ENCODE measurements at regions not wholly inside any gene's neighbourhood (a gene's known extent, or its start where the extent isn't known, plus 50 kb on each side); places are given as distances from the start of the nearest gene placed in this dataset.

DNA sequence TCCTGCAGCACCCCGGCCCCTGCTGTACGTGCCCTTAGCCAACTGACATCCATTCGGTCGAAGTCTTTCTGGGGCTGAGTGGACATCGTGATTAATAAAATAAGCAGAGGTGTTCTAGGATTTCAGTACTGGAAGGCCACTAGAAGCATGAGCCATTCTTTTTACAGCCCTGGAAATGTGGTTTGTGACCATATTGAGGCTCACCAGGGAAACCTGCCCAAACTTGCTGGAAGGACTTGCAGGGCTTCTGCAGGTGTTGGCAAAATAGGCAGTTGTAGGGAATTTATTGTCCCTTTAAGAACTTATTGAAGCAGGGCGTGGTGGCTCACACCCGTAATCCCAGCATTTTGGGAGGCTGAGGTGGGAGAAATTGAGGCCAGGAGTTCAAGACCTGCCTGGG, 80.8 kb downstream of the DOP1B start:
- no peaks in the 10 kb centered on the region for H3K9me3 Mint-ChIP-seq
- ATAC-seq (no peak), DNase-seq (ENCODE audit: low spot score in 2 of 2) (no peak)
- no peak overlapping the region for H3K27ac Mint-ChIP-seq
- peaks cover 0 to 4% of the 10 kb centered on the region in 2 donors for H3K36me3 Mint-ChIP-seq

DNA sequence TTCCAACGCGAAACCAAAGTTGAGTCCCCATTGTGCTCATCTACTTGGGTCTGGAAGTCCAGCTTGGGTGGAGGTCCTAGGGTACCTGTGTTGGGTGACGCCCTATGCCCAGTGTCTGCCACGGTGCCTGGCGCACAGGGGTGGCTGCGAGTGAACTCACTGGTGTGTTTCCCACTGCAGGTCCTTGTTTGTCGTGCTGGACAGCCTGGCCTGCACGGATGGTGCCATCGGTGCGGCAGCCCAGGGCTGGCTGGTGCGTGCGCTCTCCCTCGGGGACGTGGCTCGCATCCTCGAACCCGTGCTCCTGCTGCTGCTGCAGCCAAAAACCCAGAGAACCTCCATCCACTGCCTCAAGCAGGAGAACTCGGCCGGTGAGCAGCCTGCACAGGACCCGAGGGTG, 80.4 kb upstream of the MORC3 start:
- Mint-ChIP-seq H3K9me3 (no peaks in the 10 kb centered on the region), H3K36me3 (no peaks in the 10 kb centered on the region), H3K27ac (no peak overlapping the region)
- DNase-seq (ENCODE audit: low spot score in 2 of 2) (no peak), ATAC-seq (no peak)

DNA sequence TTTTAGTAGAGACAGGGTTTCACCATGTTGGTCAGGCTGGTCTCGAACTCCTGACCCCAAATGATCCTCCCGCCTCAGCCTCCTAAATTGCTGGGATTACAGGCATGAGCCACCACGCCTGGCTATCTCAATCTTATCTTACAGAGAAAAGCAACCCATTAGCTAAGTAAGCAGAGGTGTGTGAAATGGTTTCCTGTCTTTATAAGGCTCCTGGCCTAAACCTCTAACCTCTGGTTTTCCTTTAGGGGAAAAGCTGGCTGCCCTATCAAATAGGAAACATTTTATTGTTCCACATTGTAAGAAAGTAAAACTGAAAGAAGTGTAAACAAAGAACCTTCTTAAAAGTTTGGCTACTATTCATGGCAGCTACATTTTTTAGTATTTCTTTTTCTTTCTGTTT, 78.3 kb upstream of the MORC3 start:
- Mint-ChIP-seq H3K9me3 (no peaks in the 10 kb centered on the region), H3K36me3 (no peaks in the 10 kb centered on the region), H3K27ac (peak overlapping the region in 1 of 2 donors; percentile 30)
- ATAC-seq (no peak), DNase-seq (ENCODE audit: low spot score in 2 of 2) (no peak)

DNA sequence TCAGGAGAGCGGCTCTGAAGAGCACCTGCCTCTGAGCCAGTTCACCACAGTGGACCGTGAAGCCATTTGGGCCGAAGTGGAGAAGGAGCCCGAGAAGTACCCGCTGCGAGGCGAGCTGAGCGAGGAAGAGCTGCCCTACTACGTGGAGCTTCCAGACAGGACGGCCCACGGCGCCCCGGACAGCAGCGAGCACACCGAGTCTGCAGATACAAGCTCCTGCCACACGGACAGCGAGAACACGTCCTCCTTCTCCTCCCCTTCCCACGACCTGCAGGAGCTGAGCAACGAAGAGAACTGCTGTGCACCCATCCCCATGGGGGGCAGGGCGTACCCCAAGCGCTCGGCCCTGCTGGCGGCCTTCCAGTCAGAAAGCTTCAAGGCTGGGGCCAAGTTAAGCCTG, 74.9 kb upstream of the MORC3 start:
- peaks cover under 1 to 14% of the 10 kb centered on the region in 2 donors for H3K36me3 Mint-ChIP-seq
- H3K9me3 Mint-ChIP-seq = no peaks in the 10 kb centered on the region

DNA sequence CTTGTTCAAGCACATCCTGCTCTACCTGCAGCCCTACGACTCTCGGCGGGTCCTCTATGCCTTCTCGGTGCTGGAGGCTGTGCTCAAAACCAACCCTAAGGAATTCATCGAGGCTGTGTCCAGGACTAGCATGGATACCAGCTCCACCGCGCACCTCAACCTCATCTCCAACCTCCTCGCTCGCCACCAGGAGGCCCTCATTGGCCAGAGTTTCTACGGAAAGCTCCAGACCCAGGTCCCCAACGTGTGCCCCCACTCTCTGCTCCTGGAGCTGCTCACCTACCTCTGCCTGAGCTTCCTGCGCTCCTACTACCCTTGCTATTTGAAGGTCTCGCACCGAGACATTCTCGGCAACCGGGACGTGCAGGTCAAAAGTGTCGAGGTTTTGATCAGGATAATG, 74.3 kb upstream of the MORC3 start:
- ATAC-seq = no peak
- peaks cover 6 to 16% of the 10 kb centered on the region in 2 donors for H3K36me3 Mint-ChIP-seq
- no peak for DNase-seq (ENCODE audit: low spot score in 2 of 2)
- H3K9me3 Mint-ChIP-seq = no peaks in the 10 kb centered on the region
- no peak overlapping the region for H3K27ac Mint-ChIP-seq

More for the DNA sequence above, 74.9 kb upstream of the MORC3 start:
- no peak overlapping the region for H3K27ac Mint-ChIP-seq
- ATAC-seq (no peak), DNase-seq (ENCODE audit: low spot score in 2 of 2) (no peak)

DNA sequence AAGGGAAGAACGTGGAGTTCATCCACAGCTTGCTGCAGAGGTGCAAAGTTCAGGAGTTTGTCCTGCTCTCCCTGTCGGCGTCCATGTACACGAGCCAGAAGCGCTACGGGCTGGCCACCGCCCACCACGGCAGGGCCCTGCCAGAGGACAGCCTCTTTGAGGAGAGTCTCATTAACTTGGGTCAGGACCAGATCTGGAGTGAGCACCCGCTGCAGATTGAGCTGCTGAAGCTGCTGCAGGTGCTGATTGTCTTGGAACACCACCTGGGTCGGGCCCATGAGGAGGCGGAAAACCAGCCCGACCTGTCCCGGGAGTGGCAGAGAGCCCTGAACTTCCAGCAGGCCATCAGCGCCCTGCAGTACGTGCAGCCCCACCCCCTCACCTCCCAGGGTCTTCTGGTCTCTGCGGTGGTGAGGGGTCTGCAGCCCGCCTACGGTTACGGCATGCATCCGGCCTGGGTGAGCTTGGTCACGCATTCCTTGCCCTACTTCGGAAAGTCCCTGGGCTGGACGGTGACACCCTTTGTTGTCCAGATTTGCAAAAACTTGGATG, 73.8 kb upstream of the MORC3 start:
- DNase-seq (ENCODE audit: low spot score in 2 of 2) (no peak), ATAC-seq (no peak)
- Mint-ChIP-seq H3K27ac (no peak overlapping the region), H3K36me3 (peaks cover 10 to 20% of the 10 kb centered on the region in 2 donors), H3K9me3 (no peaks in the 10 kb centered on the region)

DNA sequence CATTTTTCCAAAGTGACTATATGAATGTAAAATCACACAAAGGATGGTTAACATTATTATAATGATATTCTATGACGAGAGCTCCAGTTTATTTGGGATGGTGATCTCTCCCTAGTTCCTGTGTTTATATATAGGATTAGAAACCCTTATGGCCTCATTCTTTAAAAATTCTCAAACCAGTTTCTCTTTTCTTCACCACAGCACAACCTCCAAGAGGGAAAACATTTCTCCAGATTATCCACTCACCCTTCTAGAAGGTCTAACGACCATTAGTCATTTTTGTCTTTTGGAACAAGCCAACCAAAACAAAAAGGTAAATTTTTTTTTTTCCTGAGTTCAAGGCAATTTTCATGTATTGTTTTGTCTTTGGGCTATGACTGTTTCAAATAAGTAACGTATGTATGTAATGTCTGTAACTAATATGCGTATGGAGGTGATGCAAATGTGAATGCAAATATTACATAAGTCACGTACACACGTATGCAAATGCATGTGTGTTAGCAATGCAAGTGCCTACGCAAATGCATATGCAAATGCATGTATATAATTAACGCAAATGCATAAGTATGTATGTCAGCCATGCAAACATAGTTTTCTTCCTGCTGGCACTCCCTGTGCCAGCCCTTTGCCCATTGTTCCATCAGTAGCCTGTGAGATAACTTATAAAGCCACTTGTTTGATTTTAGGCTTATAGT, 72.5 kb upstream of the MORC3 start:
- DNase-seq (ENCODE audit: low spot score in 2 of 2) = no peak

DNA sequence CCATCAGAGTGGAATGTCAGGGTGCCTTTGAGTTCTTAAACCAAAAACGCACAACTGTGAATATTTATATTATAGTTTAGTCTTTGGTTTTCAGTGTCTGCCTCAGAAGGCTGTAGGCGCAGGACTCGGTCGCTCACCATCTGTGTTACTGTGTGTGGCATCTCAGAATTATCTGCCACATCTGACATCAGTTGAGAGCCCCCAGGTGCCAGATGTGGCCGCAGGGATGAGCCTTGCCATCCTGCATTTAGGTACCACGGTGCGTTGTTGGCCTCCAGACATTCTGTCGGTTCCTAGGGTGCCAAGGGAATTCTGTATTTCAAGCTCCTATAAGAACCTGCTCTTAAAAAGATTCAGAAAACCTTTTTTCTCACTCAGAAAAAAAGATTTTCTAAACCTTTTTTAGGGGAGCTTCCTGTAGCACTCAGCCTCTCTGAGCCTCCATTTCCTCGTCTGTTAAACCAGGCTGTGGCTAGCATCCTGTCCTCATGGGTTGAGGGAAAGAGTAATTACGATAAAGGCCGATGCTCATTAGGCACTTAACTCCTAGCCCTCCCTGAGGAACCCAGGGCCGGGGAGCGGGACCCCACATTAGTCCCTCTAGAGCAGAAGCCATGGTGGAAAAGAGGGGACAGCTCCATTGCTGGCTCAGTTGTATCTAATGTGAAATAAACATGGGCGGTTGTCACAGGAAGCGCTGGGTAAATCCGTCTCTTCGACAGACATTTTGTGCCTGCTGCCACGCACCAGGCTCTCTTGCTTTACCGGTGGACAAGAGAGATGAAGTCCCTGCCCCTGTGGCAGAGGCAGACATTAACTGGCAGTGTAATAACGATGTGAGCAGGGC, 70.2 kb upstream of the MORC3 start:
- Mint-ChIP-seq H3K36me3 (peaks cover 10 to 27% of the 10 kb centered on the region in 2 donors), H3K27ac (peak overlapping the region in 1 of 2 donors; percentile 67), H3K9me3 (no peaks in the 10 kb centered on the region)
- no peak for DNase-seq (ENCODE audit: low spot score in 2 of 2)
- no peak for ATAC-seq

More for the DNA sequence above, 72.5 kb upstream of the MORC3 start:
- Mint-ChIP-seq H3K27ac (no peak overlapping the region), H3K36me3 (peaks cover 10 to 20% of the 10 kb centered on the region in 2 donors), H3K9me3 (no peaks in the 10 kb centered on the region)
- ATAC-seq = no peak

DNA sequence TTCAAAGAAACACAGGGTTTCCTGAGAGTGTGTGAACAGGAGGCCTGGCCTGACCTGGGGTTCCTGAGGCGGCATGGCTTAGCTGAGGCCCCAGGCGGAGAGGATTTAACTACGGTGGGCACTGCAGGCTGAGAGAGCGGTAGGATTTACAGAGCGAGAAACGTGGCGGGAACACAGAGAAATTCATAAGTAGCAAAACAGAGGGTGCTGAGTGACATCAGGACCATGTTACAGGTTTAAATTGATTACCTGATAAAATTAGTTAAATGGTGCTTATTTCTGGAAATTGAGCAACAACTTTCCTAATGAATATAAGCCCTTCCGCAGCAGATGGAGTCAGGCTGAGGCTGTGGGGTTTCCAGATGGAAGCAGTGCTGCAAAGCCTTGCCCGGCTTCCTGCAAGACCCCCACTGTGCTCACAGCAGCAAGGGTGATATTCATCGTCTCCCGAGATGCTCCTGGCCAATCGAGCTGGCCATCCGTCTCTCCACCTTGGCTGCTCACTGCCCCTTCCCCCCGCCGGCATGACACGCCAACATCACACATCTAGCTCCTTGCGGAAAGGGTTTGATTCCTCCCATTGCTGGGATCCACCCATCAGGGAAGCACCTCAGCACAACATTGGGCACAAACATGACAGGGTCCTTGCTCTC, 69.4 kb upstream of the MORC3 start:
- ATAC-seq (no peak), DNase-seq (ENCODE audit: low spot score in 2 of 2) (no peak)
- H3K36me3 Mint-ChIP-seq = peaks cover 10 to 27% of the 10 kb centered on the region in 2 donors
- peak overlapping the region in 1 of 2 donors; percentile 67 for H3K27ac Mint-ChIP-seq
- no peaks in the 10 kb centered on the region for H3K9me3 Mint-ChIP-seq

DNA sequence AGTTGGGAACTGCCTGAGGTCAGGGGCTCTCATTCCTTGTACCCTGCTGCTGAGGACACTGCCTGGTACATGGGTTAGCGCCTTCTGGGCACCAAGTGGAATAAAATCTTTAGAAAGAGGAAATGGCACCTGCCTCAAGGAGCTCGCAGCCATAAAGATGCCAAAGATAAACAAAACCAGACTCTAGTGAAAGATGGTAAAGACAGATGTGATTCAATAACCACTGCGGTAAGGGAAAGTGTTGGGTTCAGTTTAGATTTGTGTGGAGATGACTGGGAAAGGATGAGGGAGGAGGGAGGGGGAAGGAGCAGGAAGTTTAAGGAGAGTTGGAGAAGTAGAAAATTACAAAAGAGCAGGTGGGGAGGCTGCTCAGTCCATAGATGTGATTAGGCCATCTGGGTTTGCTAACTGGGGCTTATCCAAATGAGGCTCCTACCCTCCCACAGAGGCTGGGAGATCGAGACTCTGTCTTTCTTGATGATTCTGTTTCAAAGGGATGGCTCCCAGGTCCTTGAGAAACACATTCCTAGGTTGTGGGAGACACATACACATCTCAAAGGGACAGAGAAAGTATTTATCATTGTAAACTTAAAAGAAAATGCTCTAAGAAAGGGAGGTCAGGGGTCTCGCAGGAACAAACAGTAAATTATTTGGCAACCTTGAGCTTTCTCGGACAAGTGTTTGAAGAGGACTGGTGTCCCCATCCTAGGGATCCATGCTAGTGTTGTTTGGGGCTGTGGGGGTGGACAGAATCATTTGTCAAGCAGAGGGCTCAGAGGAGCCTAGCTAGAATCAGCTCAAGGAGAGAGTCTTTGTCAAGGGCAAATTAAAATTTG, 65.7 kb upstream of the MORC3 start:
- peak overlapping the region in 1 of 2 donors; percentile 77 for H3K27ac Mint-ChIP-seq

DNA sequence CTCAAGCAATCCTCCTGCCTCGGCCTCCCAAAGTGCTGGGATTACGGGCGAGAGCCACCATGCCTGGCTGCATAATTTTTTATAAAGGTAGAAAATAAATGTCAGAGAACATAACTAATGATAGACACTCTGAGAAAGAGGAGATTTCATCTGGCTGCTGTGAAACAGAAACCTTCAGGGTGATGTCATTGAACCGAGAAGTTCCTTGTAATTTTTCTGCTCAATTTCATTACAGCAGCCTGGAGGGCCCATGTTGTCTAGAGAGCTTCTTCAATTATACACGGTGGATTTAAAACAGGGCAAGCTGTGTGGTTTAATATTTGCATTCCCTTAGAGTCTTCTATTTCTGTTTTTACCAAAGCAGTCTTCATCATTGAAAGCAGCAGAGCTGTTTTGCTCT, 64.3 kb upstream of the MORC3 start:
- Mint-ChIP-seq H3K36me3 (peaks cover 4 to 15% of the 10 kb centered on the region in 2 donors), H3K9me3 (no peaks in the 10 kb centered on the region), H3K27ac (no peak overlapping the region)
- ATAC-seq = peak in 1 of 2 donors; percentile 60
- no peak for DNase-seq (ENCODE audit: low spot score in 2 of 2)

More for the DNA sequence above, 65.7 kb upstream of the MORC3 start:
- ATAC-seq (peak in 1 of 2 donors; percentile 34), DNase-seq (ENCODE audit: low spot score in 2 of 2) (no peak)
- Mint-ChIP-seq H3K9me3 (no peaks in the 10 kb centered on the region), H3K36me3 (peaks cover 10 to 23% of the 10 kb centered on the region in 2 donors)

DNA sequence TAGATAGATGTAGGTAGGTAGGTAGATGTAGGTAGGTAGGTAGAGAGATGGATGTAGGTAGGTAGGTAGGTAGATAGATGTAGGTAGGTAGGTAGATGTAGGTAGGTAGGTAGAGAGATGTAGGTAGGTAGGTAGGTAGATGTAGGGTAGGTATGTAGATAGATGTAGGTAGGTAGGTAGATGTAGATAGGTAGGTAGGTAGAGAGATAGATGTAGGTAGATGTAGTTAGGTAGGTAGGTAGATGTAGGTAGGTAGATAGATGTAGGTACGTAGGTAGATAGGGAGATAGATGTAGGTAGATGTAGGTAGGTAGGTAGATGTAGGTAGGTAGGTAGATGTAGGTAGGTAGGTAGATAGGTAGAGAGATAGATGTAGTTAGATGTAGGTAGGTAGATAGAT, 62.3 kb upstream of the MORC3 start:
- ATAC-seq (no peak), DNase-seq (ENCODE audit: low spot score in 2 of 2) (no peak)
- H3K27ac Mint-ChIP-seq = no peak overlapping the region
- no peaks in the 10 kb centered on the region for H3K9me3 Mint-ChIP-seq
- peaks cover 0 to 11% of the 10 kb centered on the region in 2 donors for H3K36me3 Mint-ChIP-seq

DNA sequence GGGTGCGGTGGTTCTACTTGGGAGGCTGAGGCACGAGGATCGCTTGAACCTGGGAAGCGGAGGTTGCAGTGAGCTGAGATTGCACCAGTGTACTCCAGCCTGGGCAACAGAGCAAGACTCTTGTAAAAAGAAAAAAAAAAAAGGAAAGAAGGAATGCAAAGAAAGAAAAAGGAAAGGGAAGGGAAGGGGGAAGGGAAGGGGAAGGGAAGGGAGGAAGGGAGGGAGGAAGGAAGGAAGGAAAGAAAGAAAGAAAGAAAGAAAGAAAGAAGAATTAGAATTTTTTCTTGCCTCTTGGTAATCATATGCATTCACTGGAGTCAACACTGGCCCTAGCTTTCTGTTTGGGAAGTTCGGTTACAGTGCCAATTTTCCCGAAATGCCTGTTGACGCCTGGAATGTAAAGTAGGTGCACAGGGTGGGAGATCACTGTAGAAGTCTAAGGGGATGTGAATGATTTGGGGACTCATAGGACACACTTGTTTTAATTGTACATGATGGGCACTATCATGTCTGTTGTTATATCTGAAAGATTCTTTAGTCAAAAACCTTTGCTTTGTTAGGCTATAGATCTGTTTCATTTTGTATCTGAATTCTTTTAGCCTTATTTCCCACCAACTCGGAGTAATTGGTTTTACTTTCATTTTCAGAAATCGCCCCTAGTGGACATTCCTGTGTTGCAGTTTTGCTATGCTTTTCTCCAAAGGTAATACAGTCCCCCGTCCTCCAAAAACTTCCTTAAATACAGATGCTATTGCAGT, 59.8 kb upstream of the MORC3 start:
- ATAC-seq = peak; percentile 81 to 82
- H3K27ac Mint-ChIP-seq = peak overlapping the region; percentile 88 to 92
- peaks cover 0 to 4% of the 10 kb centered on the region in 2 donors for H3K36me3 Mint-ChIP-seq
- no peaks in the 10 kb centered on the region for H3K9me3 Mint-ChIP-seq
- DNase-seq (ENCODE audit: low spot score in 2 of 2) = peak in 1 of 2 donors; percentile 48

DNA sequence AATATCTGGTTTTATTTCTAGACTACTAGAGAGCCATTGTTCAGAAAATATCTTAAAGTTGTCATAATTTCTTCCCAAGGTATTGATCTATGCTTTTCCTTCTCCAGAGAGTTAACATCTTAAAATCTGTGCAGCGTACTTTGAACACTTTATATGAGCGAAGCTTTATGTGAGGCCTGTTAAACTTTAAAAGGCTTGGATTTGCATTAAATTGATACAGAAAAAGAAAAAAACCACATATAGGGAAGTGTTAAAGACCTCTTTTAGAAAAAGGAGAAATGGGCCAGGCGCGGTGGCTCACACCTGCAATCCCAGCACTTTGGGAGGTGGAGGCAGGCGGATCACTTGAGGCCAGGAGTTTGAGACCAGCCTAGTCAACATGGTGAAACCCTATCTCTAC, 59.2 kb upstream of the MORC3 start:
- ATAC-seq (peak in 1 of 2 donors; percentile 11), DNase-seq (ENCODE audit: low spot score in 2 of 2) (no peak)
- Mint-ChIP-seq H3K36me3 (peaks cover 0 to 4% of the 10 kb centered on the region in 2 donors), H3K27ac (peak overlapping the region in 1 of 2 donors; percentile 88), H3K9me3 (no peaks in the 10 kb centered on the region)

DNA sequence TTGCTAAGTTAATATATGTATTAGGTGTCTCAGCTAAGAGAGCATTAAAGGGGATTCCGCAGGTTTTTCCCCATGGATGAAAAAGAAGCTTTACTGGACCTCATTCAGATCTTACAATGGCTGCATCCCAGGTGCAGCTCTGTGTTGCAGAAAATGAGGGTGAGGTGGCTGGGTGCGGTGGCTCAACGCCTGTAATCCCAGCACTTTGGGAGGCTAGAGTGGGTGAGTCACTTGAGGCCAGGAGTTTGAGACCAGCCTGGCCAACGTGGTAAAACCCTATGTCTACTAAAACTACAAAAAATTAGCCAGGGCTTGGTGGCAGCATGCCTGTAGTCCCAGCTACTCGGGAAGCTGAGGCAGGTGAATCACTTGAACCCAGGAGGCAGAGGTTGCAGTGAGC, 58.5 kb upstream of the MORC3 start:
- no peak for ATAC-seq
- no peak for DNase-seq (ENCODE audit: low spot score in 2 of 2)
- H3K36me3 Mint-ChIP-seq = peaks cover 0 to 3% of the 10 kb centered on the region in 2 donors
- peak overlapping the region in 1 of 2 donors; percentile 88 for H3K27ac Mint-ChIP-seq
- no peaks in the 10 kb centered on the region for H3K9me3 Mint-ChIP-seq

Measured in activated naive CD4-positive, alpha-beta T cell treated with anti-CD3 and anti-CD28 coated beads, Interleukin-2, amount 50 U/mL, for 72 hours (primary cell).